ENCODE measurements at regions not wholly inside any gene's neighbourhood (a gene's known extent, or its start where the extent isn't known, plus 50 kb on each side); places are given as distances from the start of the nearest gene placed in this dataset.
"Not testable (repeated sequence)": the region's sequence is repeated elsewhere in the genome, so short reads cannot be mapped to it uniquely, and the experiment has no call there.

DNA sequence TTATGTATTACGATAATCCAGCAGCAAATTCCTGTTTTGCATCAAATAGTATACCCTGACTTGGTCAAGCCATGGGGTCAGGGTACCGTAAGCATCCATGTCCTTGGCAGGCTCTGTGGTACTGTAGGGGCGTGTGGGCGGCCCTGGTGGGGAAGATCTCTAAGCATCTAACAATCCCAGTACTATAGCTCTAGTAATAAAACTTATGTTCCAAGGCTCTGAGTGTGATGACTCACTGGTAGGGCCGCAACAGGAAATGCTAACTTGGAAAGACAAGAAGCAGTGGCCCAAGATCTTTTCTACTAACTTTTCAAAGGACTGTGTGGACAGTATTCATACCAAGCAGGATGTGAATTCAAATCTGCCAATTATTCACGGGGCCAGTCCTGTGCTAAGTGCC, 63.8 kb downstream of the CLEC18A start:
- H3K4me1 ChIP-seq (ENCODE audit: control insufficient read depth, insufficient read depth, low read length); H3K36me3 ChIP-seq (ENCODE audit: control insufficient read depth, insufficient read depth, low read length); H3K9me3 ChIP-seq (ENCODE audit: control insufficient read depth, insufficient read depth, low read depth, low read length); intact Hi-C loops (cut with micrococcal nuclease; ENCODE audit: unreplicated experiment); in situ Hi-C loops (cut with HindIII; ENCODE audit: low pct_unique_long_range_greater_than_20kb, low sequenced_read_pairs); DNase-seq (ENCODE audit: low read depth, low spot score); CTCF ChIA-PET; H3K4me3 ChIP-seq (ENCODE audit: low read depth in 2 of 2, low read length in 2 of 2); H3K27me3 ChIP-seq (ENCODE audit: control insufficient read depth, insufficient read depth, low read length); H3K27ac ChIP-seq (ENCODE audit: low read length); POLR2A ChIA-PET; BruUV-seq (replicated peaks): not testable (repeated sequence)
- peak; percentile 67; the same call in 1 of the 2 replicates for ATAC-seq

DNA sequence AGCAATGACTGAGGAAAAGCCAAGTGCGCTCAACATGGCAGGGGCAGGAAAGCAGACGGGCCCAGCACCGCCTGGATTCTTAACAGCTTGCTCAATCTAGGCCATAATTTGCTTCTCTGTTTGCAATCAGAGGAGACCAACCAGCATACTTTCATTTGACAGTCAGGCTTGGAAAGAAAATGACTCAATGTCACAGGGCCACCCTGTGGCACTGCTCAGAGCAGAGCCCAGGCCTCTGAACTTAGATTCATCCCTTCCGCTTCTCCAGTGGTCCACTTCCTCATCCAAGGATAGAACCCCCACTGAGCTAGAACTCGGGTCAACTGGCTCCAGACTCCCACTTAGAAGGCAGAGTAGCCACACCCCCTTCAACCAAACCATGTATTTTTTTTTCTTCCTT, 65.6 kb downstream of the CLEC18A start:
- H3K27me3 ChIP-seq (ENCODE audit: control insufficient read depth, insufficient read depth, low read length); POLR2A ChIA-PET; in situ Hi-C loops (cut with HindIII; ENCODE audit: low pct_unique_long_range_greater_than_20kb, low sequenced_read_pairs); BruUV-seq (replicated peaks); H3K9me3 ChIP-seq (ENCODE audit: control insufficient read depth, insufficient read depth, low read depth, low read length); ATAC-seq; H3K4me3 ChIP-seq (ENCODE audit: low read depth in 2 of 2, low read length in 2 of 2); DNase-seq (ENCODE audit: low read depth, low spot score); CTCF ChIA-PET; H3K36me3 ChIP-seq (ENCODE audit: control insufficient read depth, insufficient read depth, low read length); H3K4me1 ChIP-seq (ENCODE audit: control insufficient read depth, insufficient read depth, low read length); intact Hi-C loops (cut with micrococcal nuclease; ENCODE audit: unreplicated experiment); H3K27ac ChIP-seq (ENCODE audit: low read length): not testable (repeated sequence)

DNA sequence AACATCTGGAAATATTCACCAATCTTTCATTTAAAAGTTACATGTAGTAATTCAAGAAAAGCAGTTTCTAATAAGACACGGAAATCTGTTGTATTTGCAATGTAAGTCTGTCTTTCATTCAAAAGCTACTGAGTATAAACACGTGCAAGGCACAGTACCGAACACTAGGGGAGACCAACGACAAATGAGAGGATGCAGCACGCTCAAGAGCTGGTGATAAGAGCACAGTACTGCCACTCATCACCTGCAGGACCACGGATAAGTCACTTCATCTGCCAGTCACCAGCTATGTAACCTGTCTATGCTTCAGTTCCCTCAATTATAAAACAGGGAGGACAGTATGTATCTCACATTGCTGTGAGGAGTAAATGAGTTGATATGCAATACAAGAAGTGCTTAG, 67.1 kb downstream of the CLEC18A start:
- H3K36me3 ChIP-seq (ENCODE audit: control insufficient read depth, insufficient read depth, low read length), result no peaks in the 10 kb centered on the region
- in situ Hi-C loops (cut with HindIII; ENCODE audit: low pct_unique_long_range_greater_than_20kb, low sequenced_read_pairs) (no loop called here), intact Hi-C loops (cut with micrococcal nuclease; ENCODE audit: unreplicated experiment) (no loop called here)
- H3K4me3 ChIP-seq (ENCODE audit: low read depth in 2 of 2, low read length in 2 of 2), result no peak overlapping the region
- BruUV-seq (replicated peaks), result no TSS peak
- H3K4me1 ChIP-seq (ENCODE audit: control insufficient read depth, insufficient read depth, low read length), result no peaks in the 10 kb centered on the region
- POLR2A ChIA-PET, result no interaction called here
- H3K27me3 ChIP-seq (ENCODE audit: control insufficient read depth, insufficient read depth, low read length), result no peaks in the 10 kb centered on the region
- no peaks in the 10 kb centered on the region for H3K9me3 ChIP-seq (ENCODE audit: control insufficient read depth, insufficient read depth, low read depth, low read length)
- TF ChIP-seq, protein P1, sequence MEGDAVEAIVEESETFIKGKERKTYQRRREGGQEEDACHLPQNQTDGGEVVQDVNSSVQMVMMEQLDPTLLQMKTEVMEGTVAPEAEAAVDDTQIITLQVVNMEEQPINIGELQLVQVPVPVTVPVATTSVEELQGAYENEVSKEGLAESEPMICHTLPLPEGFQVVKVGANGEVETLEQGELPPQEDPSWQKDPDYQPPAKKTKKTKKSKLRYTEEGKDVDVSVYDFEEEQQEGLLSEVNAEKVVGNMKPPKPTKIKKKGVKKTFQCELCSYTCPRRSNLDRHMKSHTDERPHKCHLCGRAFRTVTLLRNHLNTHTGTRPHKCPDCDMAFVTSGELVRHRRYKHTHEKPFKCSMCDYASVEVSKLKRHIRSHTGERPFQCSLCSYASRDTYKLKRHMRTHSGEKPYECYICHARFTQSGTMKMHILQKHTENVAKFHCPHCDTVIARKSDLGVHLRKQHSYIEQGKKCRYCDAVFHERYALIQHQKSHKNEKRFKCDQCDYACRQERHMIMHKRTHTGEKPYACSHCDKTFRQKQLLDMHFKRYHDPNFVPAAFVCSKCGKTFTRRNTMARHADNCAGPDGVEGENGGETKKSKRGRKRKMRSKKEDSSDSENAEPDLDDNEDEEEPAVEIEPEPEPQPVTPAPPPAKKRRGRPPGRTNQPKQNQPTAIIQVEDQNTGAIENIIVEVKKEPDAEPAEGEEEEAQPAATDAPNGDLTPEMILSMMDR (IDR thresholded peaks at IDR 0.05), result peak; percentile 44
- TF ChIP-seq TCF7L2 (IDR thresholded peaks at IDR 0.05; ENCODE audit: low read depth, low read length), result no peak
- DNase-seq (ENCODE audit: low read depth, low spot score), result no peak
- no peak overlapping the region for H3K27ac ChIP-seq (ENCODE audit: low read length)
- ATAC-seq, result peak; percentile 82; the same call in 1 of the 2 replicates
- CTCF ChIA-PET, result no interaction called here

DNA sequence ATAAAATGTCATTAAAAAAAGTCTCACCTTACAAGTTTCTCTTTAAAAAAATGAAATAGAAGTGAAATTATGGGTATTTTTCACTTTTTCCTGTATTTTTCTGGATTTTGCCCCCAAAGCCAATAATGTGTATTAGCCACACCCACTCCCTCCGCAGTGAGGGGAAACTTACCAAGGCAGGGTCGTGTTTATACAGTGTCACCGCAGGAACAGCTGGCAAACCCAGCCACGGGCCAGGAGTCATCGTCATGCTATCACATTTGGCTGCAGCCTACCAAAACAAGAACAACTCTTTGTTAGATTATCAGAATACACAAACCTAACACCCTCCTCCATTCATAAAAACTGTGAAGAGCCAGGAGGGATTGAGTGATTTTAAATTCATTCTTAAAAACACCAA, 72.1 kb downstream of the CLEC18A start:
- H3K27me3 ChIP-seq (ENCODE audit: control insufficient read depth, insufficient read depth, low read length); in situ Hi-C loops (cut with HindIII; ENCODE audit: low pct_unique_long_range_greater_than_20kb, low sequenced_read_pairs); H3K4me3 ChIP-seq (ENCODE audit: low read depth in 2 of 2, low read length in 2 of 2); POLR2A ChIA-PET; BruUV-seq (replicated peaks); CTCF ChIA-PET; H3K9me3 ChIP-seq (ENCODE audit: control insufficient read depth, insufficient read depth, low read depth, low read length); H3K27ac ChIP-seq (ENCODE audit: low read length); DNase-seq (ENCODE audit: low read depth, low spot score); intact Hi-C loops (cut with micrococcal nuclease; ENCODE audit: unreplicated experiment); H3K4me1 ChIP-seq (ENCODE audit: control insufficient read depth, insufficient read depth, low read length); H3K36me3 ChIP-seq (ENCODE audit: control insufficient read depth, insufficient read depth, low read length): not testable (repeated sequence)
- peak; percentile 60; the same call in 1 of the 2 replicates for ATAC-seq

DNA sequence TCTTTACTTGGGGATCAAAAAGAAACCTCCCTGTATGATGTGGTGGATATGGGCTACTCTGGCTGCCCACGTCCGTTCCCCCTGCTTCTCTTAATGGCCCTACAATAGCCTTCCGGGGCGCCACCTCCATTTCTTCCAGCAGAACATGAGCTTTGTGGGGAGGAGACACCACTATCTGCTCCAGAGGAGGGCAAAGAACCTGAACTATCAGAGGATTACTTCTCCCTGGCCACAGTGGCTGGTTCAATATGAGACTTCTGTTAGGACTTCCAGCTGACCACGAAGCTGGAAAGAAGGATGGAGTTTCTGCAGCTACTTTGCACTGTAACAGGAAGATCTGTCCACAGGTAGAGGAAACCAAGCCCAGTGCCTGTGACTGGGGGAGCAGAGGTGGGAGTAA, 72.8 kb downstream of the CLEC18A start:
- CTCF ChIA-PET; H3K9me3 ChIP-seq (ENCODE audit: control insufficient read depth, insufficient read depth, low read depth, low read length); POLR2A ChIA-PET; H3K4me3 ChIP-seq (ENCODE audit: low read depth in 2 of 2, low read length in 2 of 2); DNase-seq (ENCODE audit: low read depth, low spot score); H3K4me1 ChIP-seq (ENCODE audit: control insufficient read depth, insufficient read depth, low read length); H3K36me3 ChIP-seq (ENCODE audit: control insufficient read depth, insufficient read depth, low read length); H3K27me3 ChIP-seq (ENCODE audit: control insufficient read depth, insufficient read depth, low read length); in situ Hi-C loops (cut with HindIII; ENCODE audit: low pct_unique_long_range_greater_than_20kb, low sequenced_read_pairs); BruUV-seq (replicated peaks); H3K27ac ChIP-seq (ENCODE audit: low read length); ATAC-seq; intact Hi-C loops (cut with micrococcal nuclease; ENCODE audit: unreplicated experiment): not testable (repeated sequence)

DNA sequence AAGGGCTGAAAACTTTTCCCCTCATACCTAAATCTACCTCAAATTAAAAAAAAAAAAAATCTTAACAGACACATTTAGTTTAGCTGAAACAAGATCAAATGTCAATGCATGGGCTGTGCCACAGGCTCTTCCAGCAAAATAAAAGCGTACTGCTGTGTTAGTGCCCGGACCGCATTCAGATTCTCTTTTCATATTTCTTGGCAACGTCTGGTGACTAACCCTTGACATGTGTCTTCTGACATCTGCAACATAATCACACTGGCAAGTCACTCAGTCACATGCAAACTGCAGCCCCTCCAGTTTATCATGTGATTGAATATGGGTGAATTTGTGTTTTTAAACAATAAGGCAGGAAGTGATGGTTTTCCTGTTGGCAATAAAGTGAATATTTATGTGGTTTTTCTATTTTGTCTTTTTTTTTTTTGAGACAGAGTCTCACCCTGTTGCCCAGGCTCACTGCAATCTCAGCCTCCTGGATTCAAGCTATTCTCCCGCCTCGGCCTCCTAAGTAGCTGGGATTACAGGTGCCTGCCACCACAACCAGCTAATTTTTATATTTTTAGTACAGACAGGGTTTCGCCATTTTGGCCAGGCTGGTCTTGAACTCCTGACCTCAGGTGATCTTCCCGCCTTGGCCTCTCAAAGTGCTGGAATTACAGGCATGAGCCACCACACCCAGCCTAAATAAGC, 75.2 kb downstream of the CLEC18A start:
- H3K27ac ChIP-seq (ENCODE audit: low read length); POLR2A ChIA-PET; CTCF ChIA-PET; intact Hi-C loops (cut with micrococcal nuclease; ENCODE audit: unreplicated experiment); ATAC-seq; H3K27me3 ChIP-seq (ENCODE audit: control insufficient read depth, insufficient read depth, low read length); H3K36me3 ChIP-seq (ENCODE audit: control insufficient read depth, insufficient read depth, low read length); H3K4me1 ChIP-seq (ENCODE audit: control insufficient read depth, insufficient read depth, low read length); H3K4me3 ChIP-seq (ENCODE audit: low read depth in 2 of 2, low read length in 2 of 2); DNase-seq (ENCODE audit: low read depth, low spot score); in situ Hi-C loops (cut with HindIII; ENCODE audit: low pct_unique_long_range_greater_than_20kb, low sequenced_read_pairs); BruUV-seq (replicated peaks); H3K9me3 ChIP-seq (ENCODE audit: control insufficient read depth, insufficient read depth, low read depth, low read length): not testable (repeated sequence)

DNA sequence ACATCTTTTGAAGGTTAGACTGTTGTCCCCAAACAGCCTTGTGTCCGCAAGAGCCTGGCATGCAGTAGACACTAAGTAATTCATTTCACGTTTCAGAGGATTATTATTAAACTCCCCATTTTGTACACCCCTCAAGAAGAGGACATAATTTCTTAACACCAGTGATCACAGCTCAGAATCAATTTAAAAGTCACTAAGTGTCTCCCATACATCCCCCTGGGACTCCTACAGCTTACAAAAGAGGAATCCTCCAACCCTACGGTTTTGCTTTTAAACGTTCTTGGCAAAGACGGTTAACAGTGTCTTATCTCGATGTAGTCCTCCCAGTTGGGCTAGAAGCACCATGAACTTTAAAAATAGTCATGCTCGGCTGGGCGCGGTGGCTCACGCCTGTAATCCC, 81.2 kb upstream of the PDPR start:
- ATAC-seq; BruUV-seq (replicated peaks); CTCF ChIA-PET; H3K27me3 ChIP-seq (ENCODE audit: control insufficient read depth, insufficient read depth, low read length); H3K27ac ChIP-seq (ENCODE audit: low read length); in situ Hi-C loops (cut with HindIII; ENCODE audit: low pct_unique_long_range_greater_than_20kb, low sequenced_read_pairs); H3K9me3 ChIP-seq (ENCODE audit: control insufficient read depth, insufficient read depth, low read depth, low read length); H3K4me1 ChIP-seq (ENCODE audit: control insufficient read depth, insufficient read depth, low read length); H3K36me3 ChIP-seq (ENCODE audit: control insufficient read depth, insufficient read depth, low read length); intact Hi-C loops (cut with micrococcal nuclease; ENCODE audit: unreplicated experiment); DNase-seq (ENCODE audit: low read depth, low spot score); H3K4me3 ChIP-seq (ENCODE audit: low read depth in 2 of 2, low read length in 2 of 2); POLR2A ChIA-PET: not testable (repeated sequence)
